ENCODE measurements at regions not wholly inside any gene's neighbourhood (a gene's known extent, or its start where the extent isn't known, plus 50 kb on each side); places are given as distances from the start of the nearest gene placed in this dataset.
A peak's percentile ranks its signal among the peaks of the same experiment; 100 is the strongest.

- H3K9me3 Mint-ChIP-seq: no peaks in the 10 kb centered on the region
- H3K4me3 Mint-ChIP-seq: no peak overlapping the region
- H3K36me3 Mint-ChIP-seq (ENCODE audit: low read depth): no peaks in the 10 kb centered on the region
- peaks cover 7% of the 10 kb centered on the region for H3K4me1 Mint-ChIP-seq
- peaks cover 5% of the 10 kb centered on the region for H3K27me3 Mint-ChIP-seq (ENCODE audit: low read depth)
- peak overlapping the region in 1 of 3 experiments; percentile 26 for H3K27ac Mint-ChIP-seq
- TF ChIP-seq CTCF (IDR thresholded peaks at IDR 0.05; ENCODE audit: unreplicated experiment in 3 of 3): no peak
These were observed 185.8 kb upstream of the BCL6 start for GRCh38 chr3:187931101-187931500.

- Mint-ChIP-seq H3K9me3 (no peaks in the 10 kb centered on the region), H3K36me3 (ENCODE audit: low read depth) (no peaks in the 10 kb centered on the region), H3K4me3 (no peak overlapping the region), H3K27ac (no peak overlapping the region), H3K4me1 (peaks cover 14% of the 10 kb centered on the region), H3K27me3 (ENCODE audit: low read depth) (peaks cover 5% of the 10 kb centered on the region)
- no peak for TF ChIP-seq CTCF (IDR thresholded peaks at IDR 0.05; ENCODE audit: unreplicated experiment in 3 of 3)
These were observed 186.6 kb upstream of the BCL6 start for GRCh38 chr3:187931770-187932278.

- TF ChIP-seq CTCF (IDR thresholded peaks at IDR 0.05; ENCODE audit: unreplicated experiment in 3 of 3): no peak
- H3K36me3 Mint-ChIP-seq (ENCODE audit: low read depth): no peaks in the 10 kb centered on the region
- H3K4me3 Mint-ChIP-seq: no peak overlapping the region
- H3K9me3 Mint-ChIP-seq: no peaks in the 10 kb centered on the region
- H3K27ac Mint-ChIP-seq: no peak overlapping the region
- peaks cover 5% of the 10 kb centered on the region for H3K27me3 Mint-ChIP-seq (ENCODE audit: low read depth)
- peaks cover 17% of the 10 kb centered on the region for H3K4me1 Mint-ChIP-seq
These were observed 187.3 kb upstream of the BCL6 start for GRCh38 chr3:187932530-187932929.

GRCh38 chr3:187935623-187936156 lies 190.4 kb upstream of the BCL6 start:
- Mint-ChIP-seq H3K36me3 (ENCODE audit: low read depth) (no peaks in the 10 kb centered on the region), H3K27me3 (ENCODE audit: low read depth) (peaks cover 9% of the 10 kb centered on the region), H3K4me3 (no peak overlapping the region), H3K9me3 (no peaks in the 10 kb centered on the region), H3K4me1 (peaks cover 12% of the 10 kb centered on the region), H3K27ac (no peak overlapping the region)
- no peak for TF ChIP-seq CTCF (IDR thresholded peaks at IDR 0.05; ENCODE audit: unreplicated experiment in 3 of 3)

GRCh38 chr3:187936676-187937075 lies 191.4 kb upstream of the BCL6 start:
- no peak overlapping the region for H3K4me3 Mint-ChIP-seq
- H3K4me1 Mint-ChIP-seq: peaks cover 12% of the 10 kb centered on the region
- H3K27me3 Mint-ChIP-seq (ENCODE audit: low read depth): peaks cover 9% of the 10 kb centered on the region
- peak overlapping the region in 1 of 3 experiments; percentile 1 for H3K27ac Mint-ChIP-seq
- no peaks in the 10 kb centered on the region for H3K36me3 Mint-ChIP-seq (ENCODE audit: low read depth)
- H3K9me3 Mint-ChIP-seq: no peaks in the 10 kb centered on the region
- TF ChIP-seq CTCF (IDR thresholded peaks at IDR 0.05; ENCODE audit: unreplicated experiment in 3 of 3): no peak

- TF ChIP-seq CTCF (IDR thresholded peaks at IDR 0.05; ENCODE audit: unreplicated experiment in 3 of 3): no peak
- no peak overlapping the region for H3K27ac Mint-ChIP-seq
- peaks cover 4% of the 10 kb centered on the region for H3K27me3 Mint-ChIP-seq (ENCODE audit: low read depth)
- H3K36me3 Mint-ChIP-seq (ENCODE audit: low read depth): no peaks in the 10 kb centered on the region
- H3K4me1 Mint-ChIP-seq: peaks cover 12% of the 10 kb centered on the region
- no peak overlapping the region for H3K4me3 Mint-ChIP-seq
- H3K9me3 Mint-ChIP-seq: no peaks in the 10 kb centered on the region
These were observed 194.6 kb upstream of the BCL6 start for GRCh38 chr3:187939891-187940290.

Data from nephron (organoid).